Activated CD4-positive, alpha-beta T cell treated with anti-CD3 and anti-CD28 coated beads for 36 hours (primary cell): ENCODE measurements at regions not wholly inside any gene's neighbourhood (a gene's known extent, or its start where the extent isn't known, plus 50 kb on each side); places are given as distances from the start of the nearest gene placed in this dataset.

Experiments used
- ATAC-seq: fragments of 200-7000 bp; cut with Tn5 transposase; one replicate; pipeline ENCODE4 v1.10.0; 2021; ENCODE audit warnings: mild to moderate bottlenecking, moderate library complexity
- CTCF ChIA-PET: fragments of 350-600 bp; sonication (Branson Sonifier 250); formaldehyde crosslinking; loops from one replicate; lab custom pipeline; 2021; ENCODE audit warnings: antibody characterized with exemption; lab: Charles Lee
- POLR2A ChIA-PET: fragments of 350-600 bp; sonication (Branson Sonifier 250); formaldehyde crosslinking; loops from one replicate; lab custom pipeline; 2021; ENCODE audit warnings: antibody characterized with exemption, inconsistent platforms; lab: Charles Lee
- DNase-seq: peaks from one replicate; pipeline ENCODE4 v3.0.0-alpha.2; 2020
- H3K27ac Mint-ChIP-seq: one replicate; pipeline ENCODE4 v1.8.0; 2021; ENCODE audit warnings: mixed read lengths
- H3K27me3 Mint-ChIP-seq: one replicate; pipeline ENCODE4 v1.8.0; 2021; ENCODE audit warnings: mixed read lengths
- H3K36me3 Mint-ChIP-seq: one replicate; pipeline ENCODE4 v1.8.0; 2021; ENCODE audit warnings: low read depth, mixed read lengths
- H3K4me1 Mint-ChIP-seq: one replicate; pipeline ENCODE4 v1.8.0; 2021; ENCODE audit warnings: mixed read lengths
- H3K4me3 Mint-ChIP-seq: one replicate; pipeline ENCODE4 v1.8.0; 2021; ENCODE audit warnings: mild to moderate bottlenecking, moderate library complexity, mixed read lengths
- H3K9me3 Mint-ChIP-seq: one replicate; pipeline ENCODE4 v1.8.0; 2021; ENCODE audit warnings: low read depth, mixed read lengths
- intact Hi-C, 2 experiments: fragments of 100-400 bp; cut with DNase I in 1 of 2; cut with micrococcal nuclease in 1 of 2; formaldehyde crosslinking; loops; one replicate each; pipeline versions ENCODE4 v1.14.2 to v1.15.1; 2022 to 2024; cut with DNase I, micrococcal nuclease

GRCh38 chr2:207328944-207329386 lies 163.2 kb upstream of the KLF7 start:
- ChIA-PET POLR2A (no interaction called here), CTCF (interaction anchor here (0.6 to 1.2 kb wide), 3 partner anchors 8 to 764 kb away, joined by 3 to 6 read pairs (median 3); no protein-coding TSS in a partner anchor)
- H3K36me3 Mint-ChIP-seq, result peaks cover 3% of the 10 kb centered on the region
- no peaks in the 10 kb centered on the region for H3K9me3 Mint-ChIP-seq
- H3K27ac Mint-ChIP-seq, result peak overlapping the region; percentile 88
- ATAC-seq (peak; percentile 5), DNase-seq (peak; percentile 18)
- peaks cover 62% of the 10 kb centered on the region for H3K4me1 Mint-ChIP-seq
- H3K4me3 Mint-ChIP-seq, result peak overlapping the region; percentile 55
- intact Hi-C loops, result loop anchor here in 1 of 2 experiments (5.0 kb wide), 1 partner anchor 143 kb away; no protein-coding TSS in a partner anchor
- H3K27me3 Mint-ChIP-seq, result no peaks in the 10 kb centered on the region

GRCh38 chr2:207330912-207331311 lies 165.2 kb upstream of the KLF7 start:
- ChIA-PET CTCF (interaction anchor here (1.0 kb wide), 1 partner anchor 106 kb away, joined by 3 read pairs; no protein-coding TSS in a partner anchor), POLR2A (interaction anchor here (0.6 to 0.9 kb wide), 5 partner anchors 39 to 199 kb away, joined by 3 read pairs; partner anchors contain the start of gene CREB1)
- Mint-ChIP-seq H3K27ac (peak overlapping the region; percentile 94), H3K9me3 (no peaks in the 10 kb centered on the region), H3K4me3 (peak overlapping the region; percentile 56), H3K36me3 (peaks cover 3% of the 10 kb centered on the region), H3K27me3 (no peaks in the 10 kb centered on the region), H3K4me1 (peaks cover 78% of the 10 kb centered on the region)
- DNase-seq (peak; percentile 86), ATAC-seq (peak; percentile 75)
- intact Hi-C loops, result loop anchor here (1.0 to 5.0 kb wide), 12 partner anchors 14 to 259 kb away; no protein-coding TSS in a partner anchor

GRCh38 chr2:207331674-207332073 lies 165.9 kb upstream of the KLF7 start:
- ATAC-seq (no peak), DNase-seq (no peak)
- Mint-ChIP-seq H3K4me3 (peak overlapping the region; percentile 56), H3K27me3 (no peaks in the 10 kb centered on the region), H3K4me1 (peaks cover 81% of the 10 kb centered on the region), H3K27ac (peak overlapping the region; percentile 94), H3K9me3 (no peaks in the 10 kb centered on the region), H3K36me3 (peaks cover 3% of the 10 kb centered on the region)
- ChIA-PET POLR2A (no interaction called here), CTCF (no interaction called here)
- intact Hi-C loops, result loop anchor here (1.0 to 5.0 kb wide), 12 partner anchors 16 to 259 kb away; partner anchors contain the start of gene CREB1 (in 1 of the 2)

GRCh38 chr2:207332480-207333212 lies 166.9 kb upstream of the KLF7 start:
- Mint-ChIP-seq H3K27me3 (no peaks in the 10 kb centered on the region), H3K4me3 (no peak overlapping the region), H3K9me3 (no peaks in the 10 kb centered on the region), H3K27ac (peak overlapping the region; percentile 94), H3K36me3 (peaks cover 3% of the 10 kb centered on the region), H3K4me1 (peaks cover 87% of the 10 kb centered on the region)
- POLR2A ChIA-PET, result interaction anchor here (0.5 to 0.6 kb wide), 2 partner anchors 93 to 176 kb away, joined by 3 to 7 read pairs; no protein-coding TSS in a partner anchor
- peak; percentile 31 for ATAC-seq
- CTCF ChIA-PET, result interaction anchor here (0.7 to 1.4 kb wide), 2 partner anchors 9 to 418 kb away, joined by 3 to 5 read pairs; no protein-coding TSS in a partner anchor
- intact Hi-C loops, result loop anchor here (1.0 to 5.0 kb wide), 6 partner anchors 45 to 260 kb away; partner anchors contain the start of gene CREB1 (in 1 of the 2)
- DNase-seq, result no peak

GRCh38 chr2:207333599-207334300 lies 168.0 kb upstream of the KLF7 start:
- POLR2A ChIA-PET, result interaction anchor here (0.8 kb wide), 1 partner anchor 48 kb away, joined by 3 read pairs; no protein-coding TSS in a partner anchor
- DNase-seq, result no peak
- H3K9me3 Mint-ChIP-seq, result no peaks in the 10 kb centered on the region
- H3K4me3 Mint-ChIP-seq, result peak overlapping the region; percentile 48
- H3K4me1 Mint-ChIP-seq, result peaks cover 89% of the 10 kb centered on the region
- peak overlapping the region; percentile 94 for H3K27ac Mint-ChIP-seq
- H3K27me3 Mint-ChIP-seq, result no peaks in the 10 kb centered on the region
- intact Hi-C loops, result loop anchor here (2.0 to 5.0 kb wide), 6 partner anchors 46 to 261 kb away; partner anchors contain the start of gene CREB1 (in 1 of the 2)
- no peak for ATAC-seq
- peaks cover 3% of the 10 kb centered on the region for H3K36me3 Mint-ChIP-seq
- CTCF ChIA-PET, result interaction anchor here (0.8 to 1.4 kb wide), 2 partner anchors 8 to 174 kb away, joined by 3 to 5 read pairs; no protein-coding TSS in a partner anchor

- no peaks in the 10 kb centered on the region for H3K27me3 Mint-ChIP-seq
- H3K4me1 Mint-ChIP-seq, result peaks cover 84% of the 10 kb centered on the region
- POLR2A ChIA-PET, result interaction anchor here (0.5 to 0.8 kb wide), 2 partner anchors 8 to 48 kb away, joined by 3 read pairs; no protein-coding TSS in a partner anchor
- H3K4me3 Mint-ChIP-seq, result peak overlapping the region; percentile 48
- H3K9me3 Mint-ChIP-seq, result no peaks in the 10 kb centered on the region
- DNase-seq (no peak), ATAC-seq (peak; percentile 3)
- H3K27ac Mint-ChIP-seq, result peak overlapping the region; percentile 94
- intact Hi-C loops, result loop anchor here (2.0 to 5.0 kb wide), 5 partner anchors 47 to 262 kb away; no protein-coding TSS in a partner anchor
- peaks cover 2% of the 10 kb centered on the region for H3K36me3 Mint-ChIP-seq
- CTCF ChIA-PET, result interaction anchor here (0.6 to 0.8 kb wide), 3 partner anchors 31 to 173 kb away, joined by 3 read pairs; no protein-coding TSS in a partner anchor
Measured at GRCh38 chr2:207334301-207334623, 168.5 kb upstream of the KLF7 start.

GRCh38 chr2:207334624-207335371 lies 169.1 kb upstream of the KLF7 start:
- Mint-ChIP-seq H3K36me3 (no peaks in the 10 kb centered on the region), H3K27ac (peak overlapping the region; percentile 94), H3K4me1 (peaks cover 78% of the 10 kb centered on the region), H3K4me3 (peak overlapping the region; percentile 48), H3K9me3 (no peaks in the 10 kb centered on the region), H3K27me3 (no peaks in the 10 kb centered on the region)
- ATAC-seq (peak; percentile 20), DNase-seq (peak; percentile 69)
- CTCF ChIA-PET, result interaction anchor here (0.6 to 1.9 kb wide), 5 partner anchors 27 to 172 kb away, joined by 3 to 4 read pairs (median 3); no protein-coding TSS in a partner anchor
- POLR2A ChIA-PET, result interaction anchor here (0.5 kb wide), 2 partner anchors 9 to 170 kb away, joined by 3 read pairs; no protein-coding TSS in a partner anchor
- intact Hi-C loops, result loop anchor here (2.0 to 5.0 kb wide), 6 partner anchors 47 to 262 kb away; no protein-coding TSS in a partner anchor

- Mint-ChIP-seq H3K4me1 (peaks cover 54% of the 10 kb centered on the region), H3K4me3 (peak overlapping the region; percentile 19), H3K9me3 (no peaks in the 10 kb centered on the region), H3K27me3 (no peaks in the 10 kb centered on the region), H3K27ac (peak overlapping the region; percentile 79), H3K36me3 (no peaks in the 10 kb centered on the region)
- intact Hi-C loops, result loop anchor here in 1 of 2 experiments (5.0 kb wide), 1 partner anchor 110 kb away; no protein-coding TSS in a partner anchor
- ChIA-PET CTCF (interaction anchor here (0.6 kb wide), 1 partner anchor 1259 kb away, joined by 5 read pairs; no protein-coding TSS in a partner anchor), POLR2A (interaction anchor here (0.8 kb wide), 1 partner anchor 173 kb away, joined by 3 read pairs; no protein-coding TSS in a partner anchor)
- DNase-seq (peak; percentile 52), ATAC-seq (peak; percentile 47)
Measured at GRCh38 chr2:207337234-207338219, 171.8 kb upstream of the KLF7 start.

- ChIA-PET POLR2A (interaction anchor here (0.7 to 0.8 kb wide), 2 partner anchors 171 to 174 kb away, joined by 3 read pairs; no protein-coding TSS in a partner anchor), CTCF (interaction anchor here (0.6 to 1.4 kb wide), 5 partner anchors 12 to 1260 kb away, joined by 3 to 5 read pairs (median 5); no protein-coding TSS in a partner anchor)
- intact Hi-C loops, result loop anchor here in 1 of 2 experiments (5.0 kb wide), 1 partner anchor 111 kb away; no protein-coding TSS in a partner anchor
- peak overlapping the region; percentile 79 for H3K27ac Mint-ChIP-seq
- H3K9me3 Mint-ChIP-seq, result no peaks in the 10 kb centered on the region
- ATAC-seq (peak; percentile 27), DNase-seq (peak; percentile 42)
- H3K4me1 Mint-ChIP-seq, result peaks cover 47% of the 10 kb centered on the region
- no peaks in the 10 kb centered on the region for H3K27me3 Mint-ChIP-seq
- H3K36me3 Mint-ChIP-seq, result no peaks in the 10 kb centered on the region
- no peak overlapping the region for H3K4me3 Mint-ChIP-seq
Measured at GRCh38 chr2:207338220-207338607, 172.5 kb upstream of the KLF7 start.
